ENCODE measurements at regions not wholly inside any gene's neighbourhood (a gene's known extent, or its start where the extent isn't known, plus 50 kb on each side); places are given as distances from the start of the nearest gene placed in this dataset.

DNA sequence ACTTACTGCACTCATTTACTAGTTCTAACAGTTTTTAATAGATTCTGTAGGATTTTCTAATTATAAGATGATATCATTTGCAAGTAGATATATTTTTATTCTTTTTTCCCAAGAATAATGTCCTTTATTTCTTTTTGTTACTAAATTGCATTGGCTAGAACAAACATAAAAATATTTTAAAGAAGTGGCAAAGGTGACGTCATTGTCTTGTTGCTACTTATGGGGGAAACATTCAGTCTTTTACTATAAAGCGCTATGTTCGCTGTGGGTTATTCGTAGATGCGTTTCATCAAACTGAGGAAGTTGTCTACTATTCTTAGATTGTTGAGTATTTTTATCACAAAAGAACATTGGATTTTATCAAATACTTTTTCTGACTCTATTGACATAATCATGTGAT is 765.2 kb upstream of the POU3F3 start:
- H3K4me1 ChIP-seq (ENCODE audit: control insufficient read depth, insufficient read depth, low read length) = no peaks in the 10 kb centered on the region
- no peaks in the 10 kb centered on the region for H3K27me3 ChIP-seq (ENCODE audit: control insufficient read depth, insufficient read depth, low read length, poor library complexity, severe bottlenecking)
- no peaks in the 10 kb centered on the region for H3K36me3 ChIP-seq (ENCODE audit: control insufficient read depth, insufficient read depth, low read length)
- Mint-ChIP-seq H3K9me3 (no peaks in the 10 kb centered on the region), H3K4me1 (no peaks in the 10 kb centered on the region), H3K36me3 (ENCODE audit: low read depth) (no peaks in the 10 kb centered on the region), H3K4me3 (no peak overlapping the region), H3K27ac (no peak overlapping the region), H3K27me3 (ENCODE audit: insufficient read depth) (no peaks in the 10 kb centered on the region)
- no peak overlapping the region for H3K9ac ChIP-seq (ENCODE audit: extremely low read depth, low read length, poor library complexity, severe bottlenecking)
- TF ChIP-seq, protein P1, sequence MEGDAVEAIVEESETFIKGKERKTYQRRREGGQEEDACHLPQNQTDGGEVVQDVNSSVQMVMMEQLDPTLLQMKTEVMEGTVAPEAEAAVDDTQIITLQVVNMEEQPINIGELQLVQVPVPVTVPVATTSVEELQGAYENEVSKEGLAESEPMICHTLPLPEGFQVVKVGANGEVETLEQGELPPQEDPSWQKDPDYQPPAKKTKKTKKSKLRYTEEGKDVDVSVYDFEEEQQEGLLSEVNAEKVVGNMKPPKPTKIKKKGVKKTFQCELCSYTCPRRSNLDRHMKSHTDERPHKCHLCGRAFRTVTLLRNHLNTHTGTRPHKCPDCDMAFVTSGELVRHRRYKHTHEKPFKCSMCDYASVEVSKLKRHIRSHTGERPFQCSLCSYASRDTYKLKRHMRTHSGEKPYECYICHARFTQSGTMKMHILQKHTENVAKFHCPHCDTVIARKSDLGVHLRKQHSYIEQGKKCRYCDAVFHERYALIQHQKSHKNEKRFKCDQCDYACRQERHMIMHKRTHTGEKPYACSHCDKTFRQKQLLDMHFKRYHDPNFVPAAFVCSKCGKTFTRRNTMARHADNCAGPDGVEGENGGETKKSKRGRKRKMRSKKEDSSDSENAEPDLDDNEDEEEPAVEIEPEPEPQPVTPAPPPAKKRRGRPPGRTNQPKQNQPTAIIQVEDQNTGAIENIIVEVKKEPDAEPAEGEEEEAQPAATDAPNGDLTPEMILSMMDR (conservative IDR thresholded peaks at IDR 0.05) = no peak
- no peak overlapping the region for H3K27ac ChIP-seq (ENCODE audit: low read depth, low read length)
- no peak for DNase-seq
- no peaks in the 10 kb centered on the region for H3K9me3 ChIP-seq (ENCODE audit: control insufficient read depth, low read length)
- no peak overlapping the region for H3K4me3 ChIP-seq (ENCODE audit: low read length)
- WGBS, 2 experiments (ENCODE audit: insufficient coverage in 1 of 2, insufficient read length in 1 of 2) = 93 to 95% methylated on average over 3 to 5 of the region's 5 CpGs

DNA sequence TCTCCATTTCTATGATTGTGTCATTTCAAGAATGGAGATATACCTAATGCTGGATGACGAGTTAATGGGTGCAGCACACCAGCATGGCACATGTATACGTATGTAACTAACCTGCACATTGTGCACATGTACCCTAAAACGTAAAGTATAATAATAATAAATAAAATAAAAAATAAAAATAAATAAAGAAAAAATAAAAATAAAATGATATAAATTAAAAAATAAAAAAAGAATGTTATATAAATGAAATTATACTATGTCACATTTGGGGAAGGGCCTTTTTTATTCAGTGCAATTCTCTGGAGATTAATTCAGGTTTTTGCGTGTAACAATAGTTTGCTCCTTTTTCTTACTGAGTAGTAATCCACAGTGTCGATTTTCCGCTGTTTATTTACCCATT is 763.5 kb upstream of the POU3F3 start:
- H3K27me3 Mint-ChIP-seq (ENCODE audit: insufficient read depth) = no peaks in the 10 kb centered on the region
- WGBS, 2 experiments (ENCODE audit: insufficient coverage in 1 of 2, insufficient read length in 1 of 2) = 99% methylated on average over 4 of the region's 6 CpGs; no CpG with 5 or more reads in 1 of the 2 experiments

DNA sequence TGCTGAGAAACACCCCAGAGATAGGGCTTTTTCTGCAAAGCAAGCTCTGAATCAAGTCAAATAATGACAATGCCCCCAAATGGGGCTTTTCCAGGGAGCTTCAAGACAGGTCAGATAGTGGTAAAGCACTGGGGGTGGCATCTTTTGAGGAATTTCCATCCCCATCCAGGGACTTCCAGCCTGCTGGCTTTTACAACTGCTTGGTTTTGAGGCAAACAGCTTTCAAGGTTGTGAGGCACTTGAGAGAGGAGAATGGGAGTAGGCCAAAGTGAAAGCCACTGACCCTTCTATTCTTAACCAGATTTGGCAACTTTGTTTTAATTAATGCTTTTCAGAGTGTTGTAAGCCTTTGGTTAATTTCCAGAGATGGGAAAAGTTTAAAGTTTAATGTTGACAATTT is 762.0 kb upstream of the POU3F3 start:
- TF ChIP-seq, protein P1 (conservative IDR thresholded peaks at IDR 0.05) = no peak
- H3K36me3 Mint-ChIP-seq (ENCODE audit: low read depth) = peaks cover 2% of the 10 kb centered on the region
- no peak overlapping the region for H3K4me3 Mint-ChIP-seq
- Histone ChIP-seq H3K9ac (ENCODE audit: extremely low read depth, low read length, poor library complexity, severe bottlenecking) (no peak overlapping the region), H3K27ac (ENCODE audit: low read depth, low read length) (no peak overlapping the region), H3K4me1 (ENCODE audit: control insufficient read depth, insufficient read depth, low read length) (no peaks in the 10 kb centered on the region), H3K36me3 (ENCODE audit: control insufficient read depth, insufficient read depth, low read length) (no peaks in the 10 kb centered on the region), H3K27me3 (ENCODE audit: control insufficient read depth, insufficient read depth, low read length, poor library complexity, severe bottlenecking) (no peaks in the 10 kb centered on the region), H3K4me3 (ENCODE audit: low read length) (no peak overlapping the region), H3K9me3 (ENCODE audit: control insufficient read depth, low read length) (peaks cover 4% of the 10 kb centered on the region)
- H3K27me3 Mint-ChIP-seq (ENCODE audit: insufficient read depth) = no peaks in the 10 kb centered on the region
- H3K27ac Mint-ChIP-seq = no peak overlapping the region
- no peak for DNase-seq
- peaks cover 21% of the 10 kb centered on the region for H3K9me3 Mint-ChIP-seq
- no peaks in the 10 kb centered on the region for H3K4me1 Mint-ChIP-seq

More for the DNA sequence above, 763.5 kb upstream of the POU3F3 start:
- Mint-ChIP-seq H3K36me3 (ENCODE audit: low read depth) (no peaks in the 10 kb centered on the region), H3K4me1 (no peaks in the 10 kb centered on the region), H3K4me3 (no peak overlapping the region), H3K27ac (no peak overlapping the region), H3K9me3 (peaks cover 11% of the 10 kb centered on the region)
- H3K4me3 ChIP-seq (ENCODE audit: low read length) = no peak overlapping the region
- H3K4me1 ChIP-seq (ENCODE audit: control insufficient read depth, insufficient read depth, low read length) = no peaks in the 10 kb centered on the region
- no peaks in the 10 kb centered on the region for H3K36me3 ChIP-seq (ENCODE audit: control insufficient read depth, insufficient read depth, low read length)
- no peak overlapping the region for H3K27ac ChIP-seq (ENCODE audit: low read depth, low read length)
- H3K27me3 ChIP-seq (ENCODE audit: control insufficient read depth, insufficient read depth, low read length, poor library complexity, severe bottlenecking) = no peaks in the 10 kb centered on the region
- DNase-seq = no peak
- no peak overlapping the region for H3K9ac ChIP-seq (ENCODE audit: extremely low read depth, low read length, poor library complexity, severe bottlenecking)
- H3K9me3 ChIP-seq (ENCODE audit: control insufficient read depth, low read length) = no peaks in the 10 kb centered on the region
- TF ChIP-seq, protein P1 (conservative IDR thresholded peaks at IDR 0.05) = no peak
